ENCODE measurements at regions not wholly inside any gene's neighbourhood (a gene's known extent, or its start where the extent isn't known, plus 50 kb on each side); places are given as distances from the start of the nearest gene placed in this dataset.

DNA sequence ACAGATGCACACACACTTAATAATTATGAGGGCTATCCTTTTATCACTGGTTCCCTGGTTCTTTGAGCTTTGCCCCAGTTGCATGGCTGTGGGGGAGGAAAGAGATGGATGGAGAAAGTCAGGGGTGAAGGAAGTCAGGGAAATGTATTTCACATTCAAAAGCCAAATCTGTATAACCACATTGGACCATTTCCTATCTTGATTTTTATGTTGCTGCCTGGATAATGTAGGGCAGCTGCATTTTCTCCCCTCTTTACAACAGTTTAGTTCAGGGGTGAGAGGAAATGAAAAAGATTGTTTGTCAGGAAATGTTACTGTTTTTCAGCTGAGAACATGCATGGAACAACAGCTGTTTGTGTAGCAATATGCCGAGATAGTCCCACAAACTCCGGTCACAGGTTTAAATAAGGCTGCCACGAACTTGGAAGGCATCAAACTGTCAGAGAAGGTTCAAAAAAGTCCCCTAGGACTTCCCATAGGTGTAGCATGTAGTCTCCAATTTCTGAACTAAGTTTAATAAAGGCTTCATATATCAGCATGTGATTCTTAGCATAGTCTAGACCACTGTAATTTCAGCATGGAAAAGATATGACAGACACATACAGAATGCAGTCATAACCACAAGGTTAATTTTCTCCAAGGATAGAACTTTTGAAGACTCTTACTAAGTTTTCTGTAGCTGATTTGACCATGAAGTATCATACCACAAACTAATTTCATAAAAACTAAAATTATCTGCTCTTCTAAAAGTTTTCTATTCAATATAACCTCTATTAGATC is 82.1 kb upstream of the COL21A1 start:
- H3K27ac ChIP-seq: no peak overlapping the region
- H3K9me3 ChIP-seq: no peaks in the 10 kb centered on the region
- TF ChIP-seq, protein P1, sequence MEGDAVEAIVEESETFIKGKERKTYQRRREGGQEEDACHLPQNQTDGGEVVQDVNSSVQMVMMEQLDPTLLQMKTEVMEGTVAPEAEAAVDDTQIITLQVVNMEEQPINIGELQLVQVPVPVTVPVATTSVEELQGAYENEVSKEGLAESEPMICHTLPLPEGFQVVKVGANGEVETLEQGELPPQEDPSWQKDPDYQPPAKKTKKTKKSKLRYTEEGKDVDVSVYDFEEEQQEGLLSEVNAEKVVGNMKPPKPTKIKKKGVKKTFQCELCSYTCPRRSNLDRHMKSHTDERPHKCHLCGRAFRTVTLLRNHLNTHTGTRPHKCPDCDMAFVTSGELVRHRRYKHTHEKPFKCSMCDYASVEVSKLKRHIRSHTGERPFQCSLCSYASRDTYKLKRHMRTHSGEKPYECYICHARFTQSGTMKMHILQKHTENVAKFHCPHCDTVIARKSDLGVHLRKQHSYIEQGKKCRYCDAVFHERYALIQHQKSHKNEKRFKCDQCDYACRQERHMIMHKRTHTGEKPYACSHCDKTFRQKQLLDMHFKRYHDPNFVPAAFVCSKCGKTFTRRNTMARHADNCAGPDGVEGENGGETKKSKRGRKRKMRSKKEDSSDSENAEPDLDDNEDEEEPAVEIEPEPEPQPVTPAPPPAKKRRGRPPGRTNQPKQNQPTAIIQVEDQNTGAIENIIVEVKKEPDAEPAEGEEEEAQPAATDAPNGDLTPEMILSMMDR (IDR thresholded peaks at IDR 0.05): no peak
- H3K27me3 ChIP-seq: no peaks in the 10 kb centered on the region
- no peaks in the 10 kb centered on the region for H3K36me3 ChIP-seq
- no peaks in the 10 kb centered on the region for H3K4me1 ChIP-seq (ENCODE audit: control insufficient read depth in 1 of 2, insufficient read depth in 1 of 2, low read depth in 1 of 2, low read length in 1 of 2)
- no peak overlapping the region for H3K4me3 ChIP-seq (ENCODE audit: low read depth in 1 of 2, low read length in 1 of 2)

DNA sequence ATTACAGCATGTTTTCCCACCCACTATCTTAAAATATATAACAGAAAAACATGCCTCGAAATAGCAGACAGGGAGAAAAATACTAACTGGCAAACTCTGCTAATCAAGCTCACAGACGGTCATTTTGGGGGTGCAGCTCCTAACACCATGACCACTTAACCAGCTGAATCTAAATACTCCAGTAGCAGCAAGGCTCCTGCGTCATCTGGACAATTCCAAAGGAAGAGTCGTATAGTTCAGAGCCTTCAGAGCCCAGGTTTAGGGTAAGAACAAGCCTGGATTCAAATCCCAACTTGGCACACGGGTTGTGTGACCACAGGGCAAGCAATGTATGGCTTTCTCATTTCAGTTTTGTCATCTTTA is 81.3 kb upstream of the COL21A1 start:
- no peak overlapping the region for H3K27ac ChIP-seq
- TF ChIP-seq, protein P1 (IDR thresholded peaks at IDR 0.05): no peak
- no peaks in the 10 kb centered on the region for H3K36me3 ChIP-seq
- H3K4me1 ChIP-seq (ENCODE audit: control insufficient read depth in 1 of 2, insufficient read depth in 1 of 2, low read depth in 1 of 2, low read length in 1 of 2): no peaks in the 10 kb centered on the region
- H3K27me3 ChIP-seq: no peaks in the 10 kb centered on the region
- H3K4me3 ChIP-seq (ENCODE audit: low read depth in 1 of 2, low read length in 1 of 2): no peak overlapping the region
- no peaks in the 10 kb centered on the region for H3K9me3 ChIP-seq

DNA sequence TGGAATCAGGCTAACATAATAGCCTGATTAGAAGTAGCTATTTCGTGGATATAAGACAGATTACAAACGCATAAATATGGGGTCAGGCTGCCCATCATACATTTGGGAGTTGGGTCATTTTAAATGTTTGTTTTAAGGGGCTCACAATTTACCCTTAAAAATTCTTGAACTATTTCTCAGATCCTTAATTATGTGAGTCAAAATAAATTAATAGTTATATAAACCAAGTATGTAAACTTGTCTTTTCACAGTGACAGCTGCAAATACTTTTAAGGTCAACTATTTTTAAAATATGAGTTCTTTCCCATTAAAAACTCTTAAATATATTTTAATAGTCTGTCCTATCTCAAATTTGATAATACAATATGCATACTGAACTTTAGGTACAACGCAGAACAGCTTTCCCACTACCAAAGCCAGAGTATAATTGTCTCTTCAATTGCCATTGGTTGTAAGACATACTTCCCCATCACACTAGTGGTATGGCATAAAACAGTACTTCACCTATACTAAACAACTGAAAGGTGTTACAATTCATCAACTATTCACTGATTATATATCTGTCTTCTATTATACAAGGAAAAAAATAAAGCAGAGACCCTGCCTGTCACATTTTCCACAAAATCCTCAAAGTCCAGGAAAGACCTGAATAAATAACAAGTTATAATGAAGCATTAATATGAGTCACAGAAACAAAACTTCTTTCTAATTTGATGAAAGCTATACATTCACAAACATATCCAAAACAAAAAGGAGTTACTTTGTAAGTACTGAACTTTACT is 80.8 kb upstream of the COL21A1 start:
- no peaks in the 10 kb centered on the region for H3K9me3 ChIP-seq
- no peaks in the 10 kb centered on the region for H3K27me3 ChIP-seq
- TF ChIP-seq, protein P1 (IDR thresholded peaks at IDR 0.05): no peak
- no peaks in the 10 kb centered on the region for H3K36me3 ChIP-seq
- no peak overlapping the region for H3K4me3 ChIP-seq (ENCODE audit: low read depth in 1 of 2, low read length in 1 of 2)
- no peaks in the 10 kb centered on the region for H3K4me1 ChIP-seq (ENCODE audit: control insufficient read depth in 1 of 2, insufficient read depth in 1 of 2, low read depth in 1 of 2, low read length in 1 of 2)
- H3K27ac ChIP-seq: no peak overlapping the region

DNA sequence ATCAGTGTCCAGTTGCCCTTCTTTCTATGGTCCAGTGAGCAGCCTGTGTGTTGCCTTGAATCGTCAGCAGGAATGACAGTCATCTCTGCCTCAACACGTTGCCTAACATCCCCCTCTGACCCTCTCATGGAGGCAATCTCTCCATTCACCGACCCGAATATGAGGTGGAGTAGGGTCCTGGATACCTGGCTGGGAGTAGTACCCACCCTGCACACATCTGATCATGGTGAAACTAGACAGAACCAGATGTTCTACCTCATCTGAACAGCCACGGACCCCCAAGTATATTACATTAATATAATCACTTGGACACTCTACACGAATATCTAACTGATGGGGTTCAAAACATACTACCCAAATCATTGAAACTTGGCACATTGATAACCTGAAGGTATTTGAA is 77.0 kb upstream of the COL21A1 start:
- TF ChIP-seq, protein P1 (IDR thresholded peaks at IDR 0.05): no peak
- no peaks in the 10 kb centered on the region for H3K4me1 ChIP-seq (ENCODE audit: control insufficient read depth in 1 of 2, insufficient read depth in 1 of 2, low read depth in 1 of 2, low read length in 1 of 2)
- no peaks in the 10 kb centered on the region for H3K27me3 ChIP-seq
- H3K4me3 ChIP-seq (ENCODE audit: low read depth in 1 of 2, low read length in 1 of 2): no peak overlapping the region
- H3K36me3 ChIP-seq: no peaks in the 10 kb centered on the region
- no peaks in the 10 kb centered on the region for H3K9me3 ChIP-seq
- H3K27ac ChIP-seq: no peak overlapping the region

DNA sequence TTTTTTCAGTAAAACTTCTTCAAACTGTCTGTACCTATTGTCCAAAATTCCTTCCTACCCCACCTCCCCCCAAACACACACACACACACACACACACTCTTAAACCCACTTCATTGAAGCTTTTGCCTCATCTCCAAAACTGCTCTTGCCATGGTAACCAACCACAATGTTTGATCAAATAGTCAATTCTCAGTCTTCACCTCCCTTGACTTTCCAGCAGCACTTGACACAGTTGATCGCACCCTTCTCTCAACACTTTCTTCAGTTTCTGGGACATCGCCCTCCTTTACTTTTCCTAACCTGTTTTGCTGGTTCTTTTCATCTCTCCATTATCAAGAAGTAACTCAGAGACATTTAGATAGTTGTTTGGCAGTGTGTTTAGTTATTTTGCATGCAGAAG is 71.5 kb upstream of the COL21A1 start:
- Histone ChIP-seq H3K36me3 (no peaks in the 10 kb centered on the region), H3K27ac (no peak overlapping the region), H3K4me3 (ENCODE audit: low read depth in 1 of 2, low read length in 1 of 2) (no peak overlapping the region), H3K4me1 (ENCODE audit: control insufficient read depth in 1 of 2, insufficient read depth in 1 of 2, low read depth in 1 of 2, low read length in 1 of 2) (no peaks in the 10 kb centered on the region), H3K27me3 (no peaks in the 10 kb centered on the region), H3K9me3 (no peaks in the 10 kb centered on the region)
- TF ChIP-seq, protein P1 (IDR thresholded peaks at IDR 0.05): no peak

Data from neutrophil (primary cell).